ENCODE measurements at regions not wholly inside any gene's neighbourhood (a gene's known extent, or its start where the extent isn't known, plus 50 kb on each side); places are given as distances from the start of the nearest gene placed in this dataset.

DNA sequence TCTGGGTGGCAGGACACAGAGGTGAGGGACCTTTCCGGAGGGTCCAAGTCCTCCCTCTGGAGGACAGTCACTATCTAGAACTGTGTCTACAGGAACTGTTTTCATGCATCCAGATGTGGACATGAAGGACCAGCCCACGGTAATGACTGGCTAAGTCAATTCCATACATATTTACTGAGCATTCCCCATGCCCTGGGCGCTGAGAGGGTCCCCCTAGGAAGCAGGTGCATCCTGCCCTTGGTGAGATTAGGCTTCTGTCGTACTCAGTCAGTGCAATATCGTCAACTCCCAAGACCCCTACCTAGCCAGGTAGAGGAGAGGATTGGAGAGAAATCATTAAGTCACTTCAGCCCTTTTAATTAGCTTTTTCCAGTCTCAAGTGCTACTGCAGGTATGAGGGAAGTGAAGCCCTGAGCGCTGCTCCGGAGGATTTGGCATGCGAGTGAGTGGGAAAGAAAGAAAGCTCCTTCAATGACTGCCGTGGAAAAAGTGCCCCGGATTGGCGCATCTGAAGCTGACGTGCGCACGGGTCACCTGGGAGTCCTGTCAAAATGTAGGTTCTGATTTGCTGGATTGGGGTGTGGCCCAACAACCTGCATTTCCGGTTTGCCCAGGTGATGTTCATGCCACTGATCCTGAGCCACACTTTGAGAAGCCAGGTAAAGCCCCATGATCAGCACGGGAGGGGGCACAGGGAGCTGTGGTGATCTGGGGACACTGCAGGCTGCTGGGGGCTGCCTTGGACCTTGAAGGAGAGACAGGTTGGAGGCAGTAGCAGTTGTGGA, 367.4 kb upstream of the TNRC6C start:
- Histone ChIP-seq H3K4me3 (ENCODE audit: insufficient read depth, low read depth, low read length) (no peak overlapping the region), H3K27ac (ENCODE audit: insufficient read depth, low read depth, low read length, poor library complexity, severe bottlenecking) (no peak overlapping the region), H3K36me3 (ENCODE audit: control insufficient read depth, insufficient read depth, low read length) (no peaks in the 10 kb centered on the region), H3K4me1 (ENCODE audit: control insufficient read depth, insufficient read depth, low read length) (peaks cover 4% of the 10 kb centered on the region), H3K9me3 (ENCODE audit: control insufficient read depth, low read length) (no peaks in the 10 kb centered on the region), H3K27me3 (ENCODE audit: control insufficient read depth, insufficient read depth, low read length, poor library complexity, severe bottlenecking) (no peaks in the 10 kb centered on the region)
- WGBS, 2 experiments, result 92% methylated on average over 16 of the region's 16 CpGs

DNA sequence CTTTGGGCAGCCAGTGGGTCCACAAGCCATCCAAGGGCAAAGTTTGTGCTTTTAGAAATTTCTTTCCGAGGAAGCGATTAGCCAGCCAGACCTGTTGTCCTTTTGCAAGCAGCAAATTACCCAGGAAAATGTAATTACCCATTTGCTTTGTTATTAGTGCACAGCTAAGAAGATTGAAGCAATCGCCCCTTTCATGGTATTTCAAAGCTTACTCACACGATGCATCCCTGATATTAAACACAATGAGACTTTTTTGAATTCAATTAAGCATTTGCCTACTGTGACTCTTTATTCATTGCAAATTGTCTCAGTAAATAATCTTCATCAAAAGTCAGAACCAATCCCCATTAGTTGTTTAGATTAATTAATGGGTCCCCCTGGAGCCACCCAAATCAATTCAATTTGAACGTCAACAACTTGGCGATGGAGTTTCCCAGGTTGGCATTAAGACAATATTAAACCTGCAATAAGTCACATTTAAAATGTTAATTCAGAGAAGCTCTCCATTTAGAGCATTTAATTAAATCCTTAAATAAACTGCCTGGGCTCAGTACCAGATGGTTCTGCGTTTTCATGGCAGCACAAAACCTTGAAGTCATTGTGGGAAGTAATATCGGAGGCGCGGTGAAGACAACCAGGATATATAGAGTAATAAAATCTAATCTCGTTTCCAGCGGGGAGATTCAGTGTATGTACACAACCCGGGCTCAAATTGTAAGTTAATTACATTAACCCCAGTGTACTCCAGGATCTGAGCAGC, 366.2 kb upstream of the TNRC6C start:
- Histone ChIP-seq H3K27me3 (ENCODE audit: control insufficient read depth, insufficient read depth, low read length, poor library complexity, severe bottlenecking) (no peaks in the 10 kb centered on the region), H3K4me3 (ENCODE audit: insufficient read depth, low read depth, low read length) (no peak overlapping the region), H3K4me1 (ENCODE audit: control insufficient read depth, insufficient read depth, low read length) (peaks cover 13% of the 10 kb centered on the region), H3K36me3 (ENCODE audit: control insufficient read depth, insufficient read depth, low read length) (no peaks in the 10 kb centered on the region), H3K27ac (ENCODE audit: insufficient read depth, low read depth, low read length, poor library complexity, severe bottlenecking) (no peak overlapping the region), H3K9me3 (ENCODE audit: control insufficient read depth, low read length) (no peaks in the 10 kb centered on the region)
- WGBS, 2 experiments, result 90 to 94% methylated on average over 13 of the region's 13 CpGs

DNA sequence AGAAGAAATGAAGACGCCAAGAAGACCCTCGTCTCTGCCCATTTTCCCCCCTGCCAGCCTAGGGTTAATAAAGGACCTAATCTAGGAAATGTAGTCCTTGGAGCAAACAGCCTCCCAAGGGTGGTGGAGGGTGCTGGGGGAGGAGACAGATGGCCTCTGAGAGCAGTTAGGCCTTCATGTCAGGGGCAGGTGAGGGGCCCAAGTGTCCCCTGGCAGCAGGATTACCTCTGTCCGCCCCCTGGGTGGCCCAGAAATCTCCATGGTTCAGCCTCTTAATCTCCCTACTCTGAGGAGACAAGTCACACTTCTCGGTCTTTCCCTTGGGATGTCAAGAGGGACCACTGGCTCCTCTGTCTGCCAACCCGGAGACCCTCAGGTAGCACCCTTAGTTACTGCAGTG, 365.4 kb upstream of the TNRC6C start:
- peaks cover 20% of the 10 kb centered on the region for H3K4me1 ChIP-seq (ENCODE audit: control insufficient read depth, insufficient read depth, low read length)
- no peak overlapping the region for H3K27ac ChIP-seq (ENCODE audit: insufficient read depth, low read depth, low read length, poor library complexity, severe bottlenecking)
- no peaks in the 10 kb centered on the region for H3K9me3 ChIP-seq (ENCODE audit: control insufficient read depth, low read length)
- no peaks in the 10 kb centered on the region for H3K27me3 ChIP-seq (ENCODE audit: control insufficient read depth, insufficient read depth, low read length, poor library complexity, severe bottlenecking)
- H3K4me3 ChIP-seq (ENCODE audit: insufficient read depth, low read depth, low read length), result no peak overlapping the region
- 90 to 91% methylated on average over 5 of the region's 5 CpGs for WGBS, 2 experiments
- no peaks in the 10 kb centered on the region for H3K36me3 ChIP-seq (ENCODE audit: control insufficient read depth, insufficient read depth, low read length)

DNA sequence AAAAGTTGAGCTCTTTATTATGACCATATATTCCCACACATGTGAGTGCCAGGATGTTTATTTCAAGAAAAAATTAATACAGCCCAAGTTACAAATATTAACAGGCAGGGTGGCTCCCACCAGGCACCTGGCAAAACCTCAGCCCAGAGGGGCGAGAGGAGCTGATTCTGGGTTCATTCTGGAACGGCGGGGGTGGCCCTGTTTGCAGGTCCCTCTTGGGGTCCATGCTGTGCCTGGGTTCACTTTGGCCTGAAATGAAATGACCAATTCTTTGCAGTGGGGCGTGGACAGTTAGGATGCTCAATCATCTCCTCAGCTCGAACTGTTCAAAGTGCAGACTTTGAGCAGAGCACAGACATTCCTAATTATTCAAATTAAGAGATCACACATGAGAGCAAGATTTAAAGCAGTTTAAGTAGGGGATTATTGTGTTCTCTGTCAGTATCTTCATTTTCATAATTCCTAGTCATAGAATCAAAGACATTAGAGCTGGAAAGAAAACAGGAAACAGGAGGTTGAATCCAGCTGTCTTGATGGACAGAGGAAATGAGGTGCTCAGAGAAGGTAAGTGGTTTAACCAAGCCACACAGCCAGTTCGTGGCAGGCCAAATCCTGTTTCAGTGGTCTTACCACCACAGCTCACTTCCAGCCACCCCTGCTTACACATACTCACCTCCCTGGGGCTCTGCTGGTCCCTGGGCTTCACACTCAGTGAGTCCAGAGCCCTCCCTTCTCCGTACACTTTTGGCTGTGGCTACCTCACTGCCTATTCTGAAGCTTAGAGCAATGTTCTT, 363.9 kb upstream of the TNRC6C start:
- Histone ChIP-seq H3K4me1 (ENCODE audit: control insufficient read depth, insufficient read depth, low read length) (peaks cover 23% of the 10 kb centered on the region), H3K4me3 (ENCODE audit: insufficient read depth, low read depth, low read length) (no peak overlapping the region), H3K36me3 (ENCODE audit: control insufficient read depth, insufficient read depth, low read length) (no peaks in the 10 kb centered on the region), H3K9me3 (ENCODE audit: control insufficient read depth, low read length) (no peaks in the 10 kb centered on the region), H3K27me3 (ENCODE audit: control insufficient read depth, insufficient read depth, low read length, poor library complexity, severe bottlenecking) (no peaks in the 10 kb centered on the region), H3K27ac (ENCODE audit: insufficient read depth, low read depth, low read length, poor library complexity, severe bottlenecking) (no peak overlapping the region)
- 91 to 95% methylated on average over 7 of the region's 7 CpGs for WGBS, 2 experiments

DNA sequence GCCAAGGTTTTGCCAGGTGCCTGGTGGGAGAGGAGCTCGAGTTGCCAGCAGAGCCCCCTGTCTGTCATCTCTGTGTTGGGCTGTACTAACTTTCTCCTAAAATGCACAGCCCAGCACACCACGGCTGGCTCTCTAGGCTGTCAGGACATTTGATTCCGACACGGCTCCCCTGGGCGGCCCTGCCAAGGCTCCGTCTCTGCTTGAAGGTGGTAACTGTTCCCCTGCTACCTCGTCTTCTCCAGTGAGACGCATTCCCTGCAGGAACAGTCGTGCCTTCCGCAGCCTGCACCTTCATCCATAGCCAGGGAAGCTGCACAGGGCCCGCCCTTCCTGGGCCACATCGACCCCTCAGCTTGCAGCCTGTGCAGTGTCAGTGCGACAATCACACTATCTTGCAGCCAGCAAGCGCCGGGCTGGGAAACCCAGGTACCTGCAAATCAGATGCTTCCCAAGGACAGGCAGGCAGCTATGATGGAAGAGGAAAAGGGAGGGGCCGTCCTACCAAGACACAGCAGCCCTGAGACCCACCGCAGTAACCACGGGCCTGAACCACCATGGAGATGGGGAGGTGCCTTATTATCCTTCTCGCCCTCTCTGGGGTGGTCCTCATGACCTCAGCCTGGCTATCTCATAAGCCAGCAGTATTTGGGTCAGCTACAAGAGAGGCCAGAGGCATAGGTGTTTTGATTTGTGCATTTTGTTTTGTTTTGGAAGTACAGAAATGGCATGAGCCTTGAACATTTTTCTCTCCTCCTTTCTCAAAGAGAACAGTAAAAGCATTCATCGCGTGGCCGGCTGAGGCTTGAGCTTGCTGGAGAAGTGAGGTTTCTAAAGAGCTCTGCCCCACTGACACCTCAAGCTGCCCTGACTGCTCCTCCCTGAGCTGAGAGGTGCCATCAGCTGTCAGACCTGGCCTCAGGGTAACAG, 361.7 kb upstream of the TNRC6C start:
- H3K4me3 ChIP-seq (ENCODE audit: insufficient read depth, low read depth, low read length), result no peak overlapping the region
- WGBS, 2 experiments, result 88 to 89% methylated on average over 22 of the region's 22 CpGs
- H3K27ac ChIP-seq (ENCODE audit: insufficient read depth, low read depth, low read length, poor library complexity, severe bottlenecking), result no peak overlapping the region
- no peaks in the 10 kb centered on the region for H3K9me3 ChIP-seq (ENCODE audit: control insufficient read depth, low read length)
- H3K27me3 ChIP-seq (ENCODE audit: control insufficient read depth, insufficient read depth, low read length, poor library complexity, severe bottlenecking), result no peaks in the 10 kb centered on the region
- peaks cover 30% of the 10 kb centered on the region for H3K4me1 ChIP-seq (ENCODE audit: control insufficient read depth, insufficient read depth, low read length)
- no peaks in the 10 kb centered on the region for H3K36me3 ChIP-seq (ENCODE audit: control insufficient read depth, insufficient read depth, low read length)

DNA sequence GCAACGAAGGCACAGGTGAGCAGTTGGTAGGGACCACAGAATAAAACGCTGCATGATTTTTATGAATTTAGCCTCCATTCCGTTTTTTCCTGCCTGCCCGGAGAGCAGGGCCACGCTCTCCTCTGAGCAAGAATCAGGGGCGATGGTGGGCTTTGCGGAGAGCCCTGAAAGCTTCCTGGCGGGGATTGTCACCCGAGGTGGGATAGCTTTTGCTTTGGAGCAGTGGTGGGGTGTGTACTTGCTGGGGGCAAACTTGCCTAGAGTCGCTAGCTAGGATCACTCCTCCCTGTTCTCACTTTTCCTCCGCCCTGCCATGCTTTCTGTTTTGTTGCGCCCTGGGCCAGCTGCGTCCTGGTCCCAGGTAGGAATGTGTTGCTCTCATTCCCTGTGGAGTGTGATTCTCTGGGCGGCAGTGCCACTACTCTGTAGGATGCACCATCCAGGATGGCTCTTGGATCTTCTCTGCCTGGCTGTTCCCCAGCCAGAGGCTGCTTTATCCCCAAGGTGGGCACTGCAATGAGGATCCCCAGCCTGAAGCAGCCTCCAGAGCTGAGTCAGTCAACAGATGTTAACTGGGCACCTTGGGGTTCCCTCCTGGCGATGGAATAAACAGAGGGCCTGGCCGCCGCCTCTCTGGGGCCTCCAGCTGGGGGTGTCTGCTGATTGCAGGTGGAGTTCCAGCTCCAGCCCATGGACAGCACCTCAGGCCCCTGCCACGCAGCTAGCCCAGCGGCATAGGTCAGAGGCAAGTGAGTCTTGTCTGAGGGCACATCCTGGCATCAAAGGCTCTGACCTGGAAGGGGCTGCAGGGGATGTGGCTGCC, 360.9 kb upstream of the TNRC6C start:
- peaks cover 30% of the 10 kb centered on the region for H3K4me1 ChIP-seq (ENCODE audit: control insufficient read depth, insufficient read depth, low read length)
- no peaks in the 10 kb centered on the region for H3K36me3 ChIP-seq (ENCODE audit: control insufficient read depth, insufficient read depth, low read length)
- 92% methylated on average over 19 of the region's 19 CpGs for WGBS, 2 experiments
- no peak overlapping the region for H3K27ac ChIP-seq (ENCODE audit: insufficient read depth, low read depth, low read length, poor library complexity, severe bottlenecking)
- H3K4me3 ChIP-seq (ENCODE audit: insufficient read depth, low read depth, low read length), result no peak overlapping the region
- no peaks in the 10 kb centered on the region for H3K9me3 ChIP-seq (ENCODE audit: control insufficient read depth, low read length)
- no peaks in the 10 kb centered on the region for H3K27me3 ChIP-seq (ENCODE audit: control insufficient read depth, insufficient read depth, low read length, poor library complexity, severe bottlenecking)

DNA sequence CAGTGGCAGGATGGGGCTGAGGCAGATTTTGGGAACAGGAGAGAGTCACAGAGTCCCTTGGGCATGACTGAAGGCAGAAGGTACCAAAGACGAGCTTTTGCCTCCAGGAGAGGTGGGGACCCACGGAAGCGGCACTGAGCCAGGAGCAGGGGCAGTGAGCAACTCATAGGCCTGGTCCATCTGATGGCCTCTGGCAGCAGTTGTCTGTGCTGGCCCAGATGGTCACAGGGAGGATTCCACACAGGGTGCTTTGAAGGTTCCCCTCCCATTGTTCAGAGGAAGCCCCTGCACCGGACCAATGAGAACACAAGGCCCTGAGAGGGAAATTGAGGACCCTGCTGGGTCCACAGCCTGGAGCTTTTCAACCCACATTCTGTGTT, 360.3 kb upstream of the TNRC6C start:
- no peaks in the 10 kb centered on the region for H3K36me3 ChIP-seq (ENCODE audit: control insufficient read depth, insufficient read depth, low read length)
- H3K4me3 ChIP-seq (ENCODE audit: insufficient read depth, low read depth, low read length), result no peak overlapping the region
- H3K27me3 ChIP-seq (ENCODE audit: control insufficient read depth, insufficient read depth, low read length, poor library complexity, severe bottlenecking), result no peaks in the 10 kb centered on the region
- whole genome bisulfite sequencing, 2 experiments, result 87 to 96% methylated on average over 4 of the region's 4 CpGs
- no peak overlapping the region for H3K27ac ChIP-seq (ENCODE audit: insufficient read depth, low read depth, low read length, poor library complexity, severe bottlenecking)
- H3K4me1 ChIP-seq (ENCODE audit: control insufficient read depth, insufficient read depth, low read length), result peaks cover 29% of the 10 kb centered on the region
- H3K9me3 ChIP-seq (ENCODE audit: control insufficient read depth, low read length), result no peaks in the 10 kb centered on the region

DNA sequence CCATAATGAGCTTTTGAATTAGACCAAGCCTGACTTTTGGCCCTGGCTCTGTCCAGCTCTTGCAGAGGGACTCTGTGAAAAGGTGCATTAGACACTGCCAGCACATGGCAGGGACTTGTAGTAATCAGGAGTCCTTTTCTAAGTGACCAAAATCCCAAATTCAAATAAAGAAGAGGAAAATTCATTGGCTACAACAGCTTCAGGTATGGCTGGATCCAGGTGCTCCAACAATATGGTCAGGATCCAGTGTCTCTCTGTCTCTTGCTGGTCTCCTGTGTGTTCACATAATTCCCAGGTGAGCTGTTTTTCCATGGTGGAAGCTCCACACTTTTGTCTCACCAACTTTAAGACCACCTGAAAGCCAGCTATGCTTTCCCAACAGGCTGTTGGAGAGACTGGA, 358.8 kb upstream of the TNRC6C start:
- H3K4me3 ChIP-seq (ENCODE audit: insufficient read depth, low read depth, low read length), result no peak overlapping the region
- H3K27me3 ChIP-seq (ENCODE audit: control insufficient read depth, insufficient read depth, low read length, poor library complexity, severe bottlenecking), result no peaks in the 10 kb centered on the region
- no peaks in the 10 kb centered on the region for H3K36me3 ChIP-seq (ENCODE audit: control insufficient read depth, insufficient read depth, low read length)
- peaks cover 25% of the 10 kb centered on the region for H3K4me1 ChIP-seq (ENCODE audit: control insufficient read depth, insufficient read depth, low read length)
- H3K9me3 ChIP-seq (ENCODE audit: control insufficient read depth, low read length), result no peaks in the 10 kb centered on the region
- H3K27ac ChIP-seq (ENCODE audit: insufficient read depth, low read depth, low read length, poor library complexity, severe bottlenecking), result no peak overlapping the region

DNA sequence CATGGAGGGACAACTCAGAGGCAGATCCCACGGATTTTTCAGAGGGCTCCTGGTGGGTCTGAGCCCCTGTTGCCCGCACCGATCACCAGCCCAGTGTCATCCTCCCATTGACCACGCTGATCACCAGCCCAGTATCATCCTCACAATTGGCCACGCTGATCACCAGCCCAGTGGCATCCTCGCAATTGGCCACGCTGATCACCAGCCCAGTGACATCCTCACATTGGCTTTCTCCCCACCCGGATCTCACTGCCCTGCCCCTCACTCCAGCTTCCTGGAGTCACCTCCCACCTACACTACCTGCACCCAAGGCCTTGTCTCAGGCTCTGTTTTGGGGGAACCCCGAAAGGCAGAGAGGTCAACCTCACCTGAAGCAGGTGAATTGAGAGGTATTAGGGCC, 358.2 kb upstream of the TNRC6C start:
- 86 to 89% methylated on average over 9 of the region's 9 CpGs for WGBS, 2 experiments
- Histone ChIP-seq H3K27ac (ENCODE audit: insufficient read depth, low read depth, low read length, poor library complexity, severe bottlenecking) (no peak overlapping the region), H3K9me3 (ENCODE audit: control insufficient read depth, low read length) (no peaks in the 10 kb centered on the region), H3K36me3 (ENCODE audit: control insufficient read depth, insufficient read depth, low read length) (no peaks in the 10 kb centered on the region), H3K4me3 (ENCODE audit: insufficient read depth, low read depth, low read length) (no peak overlapping the region), H3K4me1 (ENCODE audit: control insufficient read depth, insufficient read depth, low read length) (peaks cover 25% of the 10 kb centered on the region), H3K27me3 (ENCODE audit: control insufficient read depth, insufficient read depth, low read length, poor library complexity, severe bottlenecking) (no peaks in the 10 kb centered on the region)

All from ectodermal cell (in vitro differentiated cells).